Activated CD8-positive, alpha-beta memory T cell treated with anti-CD3 and anti-CD28 coated beads for 24 hours (primary cell): ENCODE measurements at regions not wholly inside any gene's neighbourhood (a gene's known extent, or its start where the extent isn't known, plus 50 kb on each side); places are given as distances from the start of the nearest gene placed in this dataset.

Experiments
- DNase-seq: peaks from one replicate; pipeline ENCODE4 v3.0.0-alpha.2; 2020

GRCh38 chr5:21694567-21694966 is 1158.6 kb downstream of the CDH12 start:
- DNase-seq = no peak

- no peak for DNase-seq
Measured at GRCh38 chr5:21693591-21693990, 1159.6 kb downstream of the CDH12 start.

- no peak for DNase-seq
Measured at GRCh38 chr5:21689587-21689986, 1163.6 kb downstream of the CDH12 start.

- DNase-seq = no peak
Measured at GRCh38 chr5:21688655-21689054, 1164.5 kb downstream of the CDH12 start.

GRCh38 chr5:21687621-21688020 is 1165.5 kb downstream of the CDH12 start:
- no peak for DNase-seq

GRCh38 chr5:21686706-21687105 is 1166.4 kb downstream of the CDH12 start:
- no peak for DNase-seq

- DNase-seq = no peak
Measured at GRCh38 chr5:21685522-21685921, 1167.6 kb downstream of the CDH12 start.

- no peak for DNase-seq
Measured at GRCh38 chr5:21684992-21685391, 1168.2 kb downstream of the CDH12 start.

GRCh38 chr5:21681911-21682310 is 1171.2 kb downstream of the CDH12 start:
- DNase-seq = no peak

- DNase-seq = no peak
Measured at GRCh38 chr5:21680641-21681040, 1172.5 kb downstream of the CDH12 start.

- DNase-seq = no peak
Measured at GRCh38 chr5:21680196-21680595, 1172.9 kb downstream of the CDH12 start.

GRCh38 chr5:21678526-21678925 is 1174.6 kb downstream of the CDH12 start:
- DNase-seq = no peak

- DNase-seq = no peak
Measured at GRCh38 chr5:21672911-21673310, 1180.2 kb downstream of the CDH12 start.

- no peak for DNase-seq
Measured at GRCh38 chr5:21672360-21672759, 1180.8 kb downstream of the CDH12 start.

- no peak for DNase-seq
Measured at GRCh38 chr5:21665524-21665923, 1187.6 kb downstream of the CDH12 start.

GRCh38 chr5:21663082-21663481 is 1190.1 kb downstream of the CDH12 start:
- DNase-seq = no peak

- DNase-seq = no peak
Measured at GRCh38 chr5:21661184-21661583, 1192.0 kb downstream of the CDH12 start.

GRCh38 chr5:21654556-21654955 is 1198.6 kb downstream of the CDH12 start:
- no peak for DNase-seq

- DNase-seq = no peak
Measured at GRCh38 chr5:21649969-21650368, 1203.2 kb downstream of the CDH12 start.

- DNase-seq = no peak
Measured at GRCh38 chr5:21646469-21646868, 1206.7 kb downstream of the CDH12 start.

GRCh38 chr5:21644032-21644431 is 1209.1 kb downstream of the CDH12 start:
- no peak for DNase-seq

- no peak for DNase-seq
Measured at GRCh38 chr5:21642312-21642711, 1210.8 kb downstream of the CDH12 start.

GRCh38 chr5:21623831-21624230 is 1229.3 kb downstream of the CDH12 start:
- DNase-seq = no peak

- DNase-seq = no peak
Measured at GRCh38 chr5:21615195-21615765, 1237.9 kb downstream of the CDH12 start.

GRCh38 chr5:21613971-21614488 is 1239.1 kb downstream of the CDH12 start:
- no peak for DNase-seq
